NCI-H2196 treated with DMSO at 0.1 percent for 48 hours (cell line): ENCODE measurements at regions not wholly inside any gene's neighbourhood (a gene's known extent, or its start where the extent isn't known, plus 50 kb on each side); places are given as distances from the start of the nearest gene placed in this dataset.
"Not testable (repeated sequence)": the region's sequence is repeated elsewhere in the genome, so short reads cannot be mapped to it uniquely, and the experiment has no call there.

Experiments
- DNase-seq: peaks from one replicate; lab custom pipeline; 2025; ENCODE audit not compliant: unreplicated experiment; lab: John Stamatoyannopoulos, UW

DNA sequence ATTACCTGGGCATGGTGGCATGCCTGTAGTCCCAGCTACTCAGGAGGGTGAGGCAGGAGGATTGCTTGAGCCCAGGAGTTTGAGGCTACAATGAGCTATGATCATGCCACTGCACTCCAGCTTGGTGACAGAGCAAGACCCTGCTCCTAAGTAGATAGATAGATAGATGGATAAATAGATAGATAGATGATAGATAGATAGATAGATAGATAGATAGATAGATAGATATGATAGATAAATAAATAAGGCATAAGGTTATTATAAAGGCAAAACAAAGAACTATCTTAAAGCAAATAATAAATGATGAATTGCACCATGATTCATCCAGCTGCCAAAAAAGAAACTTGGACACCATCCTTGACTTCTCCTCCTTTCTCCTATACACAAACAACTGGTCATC lies 82.0 kb upstream of the DLX6 start:
- not testable (repeated sequence) for DNase-seq

DNA sequence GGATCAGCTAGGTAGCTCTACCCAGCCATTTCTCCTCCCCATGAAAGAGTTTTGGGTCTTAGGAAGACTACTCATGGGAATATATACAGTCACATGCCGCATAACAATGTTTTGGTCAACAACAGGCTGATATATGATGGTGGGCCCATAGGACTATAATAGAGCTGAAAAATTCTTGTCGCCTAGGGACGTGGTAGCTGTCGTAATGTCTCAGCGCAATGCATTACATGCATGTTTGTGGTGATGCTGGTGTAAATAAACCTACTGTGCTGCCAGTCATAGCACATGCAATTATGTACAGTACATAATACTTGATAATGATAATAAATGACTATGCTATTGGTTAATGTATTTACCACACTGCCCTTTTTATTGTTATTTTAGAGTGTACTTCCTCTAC lies 78.2 kb upstream of the DLX6 start:
- DNase-seq, result no peak

DNA sequence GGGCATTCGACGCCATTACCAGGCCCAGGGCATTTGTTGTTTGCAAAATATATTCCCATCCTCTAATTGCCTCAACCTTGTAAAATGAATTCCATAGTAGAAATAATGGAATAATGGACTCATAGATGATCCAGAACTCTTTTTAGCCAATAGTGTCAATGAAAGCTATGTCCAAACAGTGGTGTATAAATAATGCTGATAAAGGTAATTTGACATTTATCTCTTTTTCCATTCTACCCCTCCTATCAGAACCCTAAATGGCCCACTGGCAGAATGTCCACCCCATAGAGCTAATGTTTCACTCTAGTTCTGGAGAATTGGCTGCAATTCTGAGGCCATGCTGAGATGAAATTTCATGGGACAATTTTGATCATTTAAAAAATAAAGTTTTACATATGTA lies 76.4 kb upstream of the DLX6 start:
- DNase-seq, result no peak

DNA sequence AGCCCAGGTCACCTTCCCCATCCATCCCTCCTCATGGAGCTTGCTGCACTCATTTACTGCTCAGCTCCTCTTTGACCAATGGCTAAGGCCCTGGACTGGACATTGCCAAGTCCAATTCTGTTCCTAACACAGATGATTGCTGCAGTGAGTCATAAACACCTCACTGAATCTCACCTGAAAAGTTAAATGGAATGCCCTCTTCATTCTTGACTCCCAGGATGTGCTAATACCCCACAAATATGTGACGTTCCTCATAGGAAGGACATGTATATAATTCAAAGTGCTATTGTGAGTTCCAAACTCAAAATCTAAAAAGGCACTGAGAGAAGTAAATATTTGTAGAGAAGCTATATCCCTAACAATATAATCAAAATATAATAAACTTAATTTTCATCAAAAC lies 73.5 kb upstream of the DLX6 start:
- no peak for DNase-seq

DNA sequence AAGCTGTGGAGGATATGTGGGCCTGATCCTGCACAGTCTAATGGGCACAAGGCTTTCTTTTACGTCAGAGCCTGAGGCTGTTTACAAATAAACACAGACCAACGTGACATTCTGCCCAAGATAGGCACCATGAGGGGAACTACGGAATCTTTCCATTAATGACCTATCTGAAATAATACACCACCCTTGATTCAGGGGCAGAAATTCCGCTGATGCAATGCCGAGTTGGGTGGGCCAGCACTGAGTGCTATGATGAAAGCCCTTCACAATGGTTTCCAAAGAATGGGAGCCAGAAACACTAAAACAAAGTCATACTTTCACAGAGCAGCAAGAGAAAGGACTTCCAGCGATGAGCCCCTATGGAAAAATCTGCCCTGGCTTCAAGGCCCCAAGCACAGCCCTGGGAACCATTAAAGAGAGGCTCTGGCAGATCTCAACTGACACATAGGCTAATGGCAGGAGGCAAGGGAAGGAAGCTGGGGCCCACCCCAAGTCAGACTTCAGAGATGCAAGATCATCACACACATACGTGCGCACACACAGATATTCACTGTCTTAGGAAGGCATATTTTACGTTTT lies 72.2 kb upstream of the DLX6 start:
- DNase-seq, result no peak

DNA sequence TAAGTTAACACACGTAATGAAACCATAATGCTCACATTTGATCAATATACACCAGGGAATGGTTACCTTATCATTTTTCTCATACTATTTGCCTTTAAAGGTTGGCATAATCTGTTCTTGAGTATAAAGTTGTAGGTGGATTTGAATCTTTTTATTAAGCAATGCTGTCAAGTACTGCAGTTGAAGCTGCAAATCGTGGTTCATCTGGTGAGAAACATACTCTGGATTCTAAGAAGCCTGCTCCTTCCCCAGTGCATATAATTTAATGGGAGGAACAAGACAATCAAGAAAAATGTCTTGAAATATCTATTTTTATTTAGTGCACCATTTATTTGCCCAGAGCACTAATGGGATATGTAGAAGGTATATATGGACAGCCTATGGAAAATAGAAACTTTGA lies 68.7 kb upstream of the DLX6 start:
- DNase-seq, result no peak

DNA sequence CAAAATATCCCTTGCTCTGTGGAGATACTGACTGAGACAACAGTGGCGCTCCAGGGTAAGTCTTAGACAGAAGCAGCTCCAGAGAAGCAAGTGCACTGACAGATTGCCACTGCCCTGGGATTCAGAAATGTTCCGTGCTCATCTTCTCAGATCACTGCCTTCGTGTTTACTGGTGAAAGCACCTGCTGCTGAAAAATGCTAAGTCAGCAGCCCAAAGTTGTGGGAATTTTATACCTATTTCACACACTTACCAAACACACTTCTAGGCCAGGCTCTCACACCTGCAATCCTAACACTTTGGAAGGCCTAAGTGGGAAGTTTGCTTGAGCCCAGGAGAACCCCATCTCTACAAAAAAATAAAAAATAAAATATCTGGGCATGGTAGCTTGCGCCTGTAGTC lies 63.2 kb upstream of the DLX6 start:
- no peak for DNase-seq

DNA sequence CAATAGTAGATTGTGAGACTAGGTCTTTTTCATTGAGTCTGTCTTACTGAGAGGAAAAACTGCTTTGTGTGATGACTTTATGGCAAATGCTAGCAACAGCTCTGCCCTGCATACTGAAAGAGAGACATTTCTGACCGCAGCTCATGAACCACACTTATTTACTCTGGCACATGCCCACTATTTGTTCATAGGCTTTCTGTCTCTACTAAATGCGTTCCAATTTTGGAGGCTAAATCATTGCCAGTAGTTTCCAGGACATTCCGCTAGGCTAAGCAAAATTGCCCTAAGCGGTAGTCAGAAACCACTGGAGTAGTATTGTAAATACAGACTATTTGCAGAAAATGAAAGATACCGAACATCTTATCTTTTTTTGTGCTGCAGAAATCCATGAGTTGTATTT lies 55.6 kb upstream of the DLX6 start:
- peak; percentile 81 for DNase-seq

DNA sequence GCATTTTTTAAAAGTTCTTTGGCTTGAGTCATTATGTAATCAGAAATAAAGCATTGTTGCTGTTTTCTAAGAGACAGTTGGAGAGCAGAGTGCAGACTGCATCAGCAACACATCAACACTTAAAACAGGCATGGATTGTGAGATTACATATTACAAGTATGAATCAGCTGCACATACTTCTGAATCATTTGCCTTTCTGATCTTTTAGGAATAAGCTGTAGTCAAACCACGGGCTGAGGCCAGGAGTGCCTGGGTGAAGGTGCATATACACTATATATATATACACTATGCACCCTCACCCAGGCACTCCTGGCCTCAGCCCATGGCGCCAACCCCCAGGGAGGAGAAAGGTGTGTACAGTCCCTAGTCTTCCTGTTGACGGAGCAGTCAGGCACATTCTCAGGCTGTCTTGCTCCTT lies 52.4 kb upstream of the DLX6 start:
- no peak for DNase-seq

DNA sequence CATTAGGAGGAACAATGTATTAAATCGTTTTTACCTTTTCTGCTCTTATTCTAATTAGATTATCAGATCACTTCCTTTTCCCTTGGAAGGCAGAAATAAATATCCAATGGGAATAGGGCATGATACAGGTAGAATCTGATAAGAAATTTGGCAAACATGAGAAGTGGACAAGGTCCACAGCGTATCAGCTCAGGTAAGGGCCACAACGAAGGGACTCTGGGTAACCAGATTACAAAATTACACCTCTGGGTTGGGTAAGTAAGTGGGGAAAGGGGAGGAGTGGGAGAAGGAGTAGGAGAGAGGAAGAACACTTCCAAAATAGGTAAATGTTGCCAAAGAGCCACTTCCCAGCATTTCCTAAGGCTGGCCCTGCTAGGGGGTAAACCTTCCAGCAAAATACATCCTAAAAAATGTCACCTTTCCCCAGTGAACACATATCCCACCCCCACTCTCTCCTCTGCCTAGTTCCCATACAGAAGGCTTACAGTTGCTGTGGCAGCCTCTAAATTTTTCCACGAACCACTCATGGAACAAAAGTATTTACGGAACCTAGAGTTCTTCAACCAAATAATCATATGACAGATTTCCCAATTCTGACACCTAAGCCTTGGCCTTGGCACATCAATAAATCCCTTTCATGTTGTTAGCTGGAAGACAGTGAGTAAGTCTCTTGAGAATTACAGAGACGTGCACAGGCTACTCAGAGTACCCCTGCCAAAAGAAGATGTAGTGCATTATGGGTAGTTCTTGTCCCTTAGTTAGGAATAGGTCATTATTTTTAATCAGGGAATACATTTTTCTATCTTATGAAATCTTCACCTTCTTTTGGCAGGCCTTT lies 51.5 kb upstream of the DLX6 start:
- DNase-seq, result no peak
